ENCODE measurements at regions not wholly inside any gene's neighbourhood (a gene's known extent, or its start where the extent isn't known, plus 50 kb on each side); places are given as distances from the start of the nearest gene placed in this dataset.

DNA sequence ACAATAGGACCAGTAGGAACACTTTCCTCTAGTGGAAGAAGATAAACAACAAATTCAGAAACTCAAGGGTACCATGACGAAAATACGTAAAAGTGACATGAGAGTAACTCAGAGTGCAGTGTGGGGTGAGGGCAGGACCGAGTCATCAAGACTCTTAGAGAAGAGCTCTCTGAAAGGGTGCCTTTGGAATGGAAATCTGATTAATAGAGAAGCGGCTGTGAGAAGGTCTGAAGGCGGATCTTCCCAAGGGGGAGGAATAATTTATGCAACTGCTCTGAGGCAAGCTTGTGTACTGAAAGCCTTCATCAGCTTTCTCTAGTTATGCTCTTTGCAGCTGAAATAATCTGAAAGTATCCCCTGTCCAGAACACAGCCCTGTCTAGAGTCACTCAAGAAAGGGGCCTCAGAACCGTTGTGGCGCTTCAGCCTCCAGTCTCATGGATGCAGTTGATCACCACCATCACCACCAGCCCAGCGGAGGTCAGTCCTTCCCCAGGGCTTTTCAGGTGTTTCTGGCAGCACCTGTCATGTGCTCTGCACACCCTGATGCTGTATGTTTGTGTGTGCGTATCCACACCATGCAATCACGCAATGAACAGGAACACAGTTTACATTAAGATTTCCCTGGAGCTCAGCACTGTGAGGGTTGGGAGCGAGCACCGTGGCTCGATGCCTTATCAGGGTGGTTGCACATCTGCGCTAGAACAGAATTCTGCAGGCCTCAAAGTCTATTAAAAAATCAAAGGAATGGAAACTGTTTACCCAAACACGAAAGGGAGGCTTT, 396.5 kb downstream of the SMOC2 start:
- no peak for DNase-seq
- in situ Hi-C loops (cut with MboI; ENCODE audit: low pct_unique_long_range_greater_than_20kb, low sequenced_read_pairs) = no loop called here

DNA sequence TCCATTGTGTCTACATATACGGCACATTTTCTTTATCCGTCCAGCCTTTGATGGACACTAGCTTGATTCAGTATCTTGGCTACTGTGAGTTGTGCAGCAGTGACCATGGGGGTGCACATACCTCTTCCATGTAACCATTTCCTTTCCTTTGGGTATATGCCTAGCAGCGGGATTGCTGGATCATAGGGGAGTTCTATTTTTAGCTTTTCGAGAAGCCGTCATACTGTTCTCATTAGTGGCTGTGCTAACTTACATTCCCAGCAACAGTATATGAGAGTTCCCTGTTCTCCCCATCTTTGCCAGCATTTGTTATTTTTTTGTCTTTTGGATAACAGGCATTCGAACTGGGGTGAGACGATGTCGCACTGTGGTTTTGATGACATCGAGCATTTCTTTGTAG, 395.0 kb downstream of the SMOC2 start:
- in situ Hi-C loops (cut with MboI; ENCODE audit: low pct_unique_long_range_greater_than_20kb, low sequenced_read_pairs) = no loop called here
- DNase-seq = no peak

DNA sequence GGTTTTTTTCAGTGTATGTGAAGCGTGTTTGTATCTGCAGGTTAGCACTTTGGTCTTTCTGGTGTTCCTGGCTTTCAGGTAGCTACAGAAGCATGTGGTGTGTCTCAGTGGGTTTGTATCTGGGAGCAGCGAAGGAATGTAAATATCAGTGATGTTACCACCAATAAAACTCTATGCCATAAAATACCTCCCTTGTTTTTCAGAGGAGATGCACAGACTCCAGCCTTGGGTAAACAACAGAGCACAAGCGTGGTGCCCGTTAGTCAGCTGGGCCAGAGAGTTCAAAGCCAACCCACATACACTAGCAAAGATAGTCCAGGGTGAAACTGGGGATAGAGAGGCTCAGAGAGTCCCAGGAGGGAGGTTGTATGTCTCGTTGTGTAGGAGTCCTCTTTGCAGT, 393.8 kb downstream of the SMOC2 start:
- no peak for DNase-seq
- in situ Hi-C loops (cut with MboI; ENCODE audit: low pct_unique_long_range_greater_than_20kb, low sequenced_read_pairs) = no loop called here

- DNase-seq = no peak
- in situ Hi-C loops (cut with MboI; ENCODE audit: low pct_unique_long_range_greater_than_20kb, low sequenced_read_pairs) = no loop called here
These were observed 393.1 kb downstream of the SMOC2 start for GRCh38 chr6:168834042-168834587.

DNA sequence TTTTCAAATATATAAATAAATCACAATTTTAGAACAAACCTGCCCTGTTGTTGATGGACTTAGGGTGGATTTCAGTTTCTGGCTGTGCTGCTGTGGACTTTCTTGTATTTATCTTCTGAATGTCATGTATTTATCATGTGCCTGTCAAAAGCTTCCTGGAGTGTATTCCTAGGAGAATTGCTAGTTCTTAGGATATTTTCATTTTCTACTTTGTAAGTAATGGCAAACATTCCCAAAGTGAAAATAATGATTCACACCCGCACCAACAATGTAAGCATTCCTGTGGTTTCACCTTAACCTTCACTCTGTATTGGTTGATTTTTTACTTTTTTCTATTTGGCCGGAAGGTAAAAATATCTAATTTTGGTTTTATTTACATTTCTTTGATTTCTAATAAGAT, 387.8 kb downstream of the SMOC2 start:
- in situ Hi-C loops (cut with MboI; ENCODE audit: low pct_unique_long_range_greater_than_20kb, low sequenced_read_pairs) = no loop called here
- no peak for DNase-seq

DNA sequence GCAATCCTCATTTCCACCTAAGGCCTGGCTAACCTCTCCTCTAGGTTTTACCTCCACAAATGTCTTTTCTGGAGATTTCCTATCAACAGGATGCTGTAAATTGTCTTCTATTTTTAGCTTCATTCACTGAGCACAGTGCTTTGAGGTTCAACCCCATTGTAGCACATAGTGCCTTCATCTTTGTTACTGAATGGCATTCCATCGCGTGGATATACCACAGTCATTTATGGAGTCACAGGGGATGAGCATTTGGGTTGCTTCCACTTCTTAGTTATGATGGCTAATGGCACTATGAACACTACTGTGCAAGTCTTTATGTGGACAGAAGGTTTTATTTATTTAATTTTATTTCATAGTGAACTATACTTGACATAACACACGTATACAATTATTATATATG, 387.1 kb downstream of the SMOC2 start:
- DNase-seq = no peak
- in situ Hi-C loops (cut with MboI; ENCODE audit: low pct_unique_long_range_greater_than_20kb, low sequenced_read_pairs) = no loop called here

DNA sequence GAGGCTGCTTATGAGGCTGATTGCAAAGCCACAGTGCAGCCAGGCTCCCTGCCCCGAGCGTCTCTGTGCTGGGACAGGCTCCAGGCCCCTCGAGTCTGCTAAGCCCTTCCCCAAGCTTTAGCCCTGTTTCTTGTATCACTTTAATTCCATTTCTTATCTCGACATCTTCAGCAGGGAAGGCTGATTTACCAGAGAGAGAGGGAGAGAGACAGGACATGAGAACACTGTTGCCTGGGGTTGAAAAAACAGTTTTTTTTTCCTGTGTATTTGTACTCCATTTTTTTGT, 386.5 kb downstream of the SMOC2 start:
- DNase-seq = no peak
- in situ Hi-C loops (cut with MboI; ENCODE audit: low pct_unique_long_range_greater_than_20kb, low sequenced_read_pairs) = no loop called here

- no peak for DNase-seq
- in situ Hi-C loops (cut with MboI; ENCODE audit: low pct_unique_long_range_greater_than_20kb, low sequenced_read_pairs) = no loop called here
These were observed 386.0 kb downstream of the SMOC2 start for GRCh38 chr6:168826726-168827585.

GRCh38 chr6:168826078-168826390, 385.1 kb downstream of the SMOC2 start:
- in situ Hi-C loops (cut with MboI; ENCODE audit: low pct_unique_long_range_greater_than_20kb, low sequenced_read_pairs) = no loop called here
- no peak for DNase-seq

- in situ Hi-C loops (cut with MboI; ENCODE audit: low pct_unique_long_range_greater_than_20kb, low sequenced_read_pairs) = no loop called here
- no peak for DNase-seq
These were observed 384.5 kb downstream of the SMOC2 start for GRCh38 chr6:168825226-168826077.

DNA sequence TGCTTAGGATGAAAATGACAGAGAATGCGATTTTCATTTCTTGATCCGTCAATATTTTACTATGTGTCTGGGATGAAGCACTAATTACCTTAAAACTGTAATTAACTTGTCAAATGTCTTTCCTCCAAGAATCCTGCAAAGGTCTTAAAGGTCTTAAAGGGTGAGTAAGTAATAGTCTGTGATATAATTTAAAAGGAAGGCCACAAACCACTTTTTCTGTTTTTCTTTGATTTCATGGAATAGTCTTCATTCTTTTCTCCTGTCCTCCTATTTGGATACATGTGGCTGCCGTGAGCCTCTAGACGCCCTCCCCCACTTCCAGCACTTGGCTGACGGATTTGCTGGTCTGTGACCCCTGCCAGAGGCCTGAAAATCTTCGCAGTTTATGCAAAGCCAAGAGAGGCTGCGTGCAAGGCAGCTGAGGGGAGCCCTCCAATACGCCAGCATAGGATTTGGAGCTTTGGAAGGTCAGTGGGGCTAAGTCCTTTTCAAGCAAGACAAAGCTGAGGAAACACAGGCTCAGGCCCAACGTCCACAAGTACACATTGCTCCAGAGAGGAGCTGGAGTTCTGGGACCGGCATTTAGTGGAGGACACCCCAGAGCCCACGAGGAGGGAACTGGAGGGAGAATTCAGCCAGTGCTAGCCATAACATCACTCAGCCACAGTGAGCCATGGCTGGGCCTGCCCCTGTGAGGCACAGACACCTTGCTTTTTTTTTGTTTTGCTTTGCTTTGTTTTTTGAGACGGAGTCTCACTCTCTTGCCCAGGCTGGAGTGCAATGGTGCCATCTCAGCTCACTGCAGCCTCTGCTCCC, 382.6 kb downstream of the SMOC2 start:
- DNase-seq = no peak
- in situ Hi-C loops (cut with MboI; ENCODE audit: low pct_unique_long_range_greater_than_20kb, low sequenced_read_pairs) = no loop called here

- in situ Hi-C loops (cut with MboI; ENCODE audit: low pct_unique_long_range_greater_than_20kb, low sequenced_read_pairs) = no loop called here
- DNase-seq = no peak
These were observed 381.4 kb downstream of the SMOC2 start for GRCh38 chr6:168822376-168822775.

- DNase-seq = no peak
- in situ Hi-C loops (cut with MboI; ENCODE audit: low pct_unique_long_range_greater_than_20kb, low sequenced_read_pairs) = no loop called here
These were observed 378.6 kb downstream of the SMOC2 start for GRCh38 chr6:168819546-168819945.

DNA sequence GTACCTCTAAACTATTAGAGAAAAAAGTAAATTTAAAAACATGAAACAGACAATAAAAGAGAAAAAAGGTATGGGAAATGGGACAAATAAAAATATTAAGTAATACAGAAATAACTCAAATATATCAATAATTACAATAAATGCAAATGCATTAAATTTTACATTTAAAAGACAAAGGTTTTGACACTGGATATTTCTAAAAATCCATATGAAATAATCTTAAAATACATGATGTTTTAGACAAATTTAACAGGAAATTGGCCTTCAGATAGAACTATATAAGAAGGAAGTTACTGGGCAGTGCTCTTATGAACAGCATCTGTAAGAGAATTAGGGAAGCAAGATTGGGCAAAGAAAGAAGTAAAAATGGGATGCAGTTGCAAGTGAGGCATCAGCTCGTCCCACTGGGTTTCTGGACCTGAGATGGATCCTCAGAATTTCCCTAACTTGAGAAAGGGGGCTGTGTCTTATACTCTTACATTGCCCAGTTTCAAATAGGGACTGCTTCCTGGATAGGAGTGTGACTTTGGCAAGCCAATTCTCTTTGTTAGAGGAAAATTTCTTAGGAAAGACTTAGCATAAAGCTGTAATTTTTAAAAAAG, 376.7 kb downstream of the SMOC2 start:
- in situ Hi-C loops (cut with MboI; ENCODE audit: low pct_unique_long_range_greater_than_20kb, low sequenced_read_pairs) = no loop called here

GRCh38 chr6:168815229-168815628, 374.2 kb downstream of the SMOC2 start:
- in situ Hi-C loops (cut with MboI; ENCODE audit: low pct_unique_long_range_greater_than_20kb, low sequenced_read_pairs) = no loop called here

More for the DNA sequence above, 376.7 kb downstream of the SMOC2 start:
- no peak for DNase-seq

GRCh38 chr6:168808232-168808631, 367.2 kb downstream of the SMOC2 start:
- DNase-seq = no peak
- in situ Hi-C loops (cut with MboI; ENCODE audit: low pct_unique_long_range_greater_than_20kb, low sequenced_read_pairs) = no loop called here

More at GRCh38 chr6:168815229-168815628, 374.2 kb downstream of the SMOC2 start:
- no peak for DNase-seq

- in situ Hi-C loops (cut with MboI; ENCODE audit: low pct_unique_long_range_greater_than_20kb, low sequenced_read_pairs) = no loop called here
- no peak for DNase-seq
These were observed 363.3 kb downstream of the SMOC2 start for GRCh38 chr6:168804331-168804730.

DNA sequence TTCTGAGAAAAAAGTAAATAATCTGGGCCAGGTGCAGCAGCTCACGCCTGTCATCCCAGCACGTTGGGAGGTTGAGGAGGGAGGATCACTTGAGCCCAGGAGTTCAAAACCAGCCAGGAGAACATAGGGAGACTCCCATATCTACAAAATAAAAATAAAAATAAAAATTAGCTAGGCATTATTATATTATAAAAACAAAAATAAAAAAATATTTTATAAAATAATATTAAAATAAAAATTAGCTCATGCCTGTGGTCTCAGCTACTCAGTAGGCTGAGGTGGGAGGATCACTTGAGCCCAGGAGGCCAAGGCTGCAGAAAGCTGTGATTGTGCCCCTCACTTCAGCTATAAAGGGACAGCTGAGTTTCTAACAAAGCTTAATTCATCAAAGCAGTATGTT, 362.9 kb downstream of the SMOC2 start:
- in situ Hi-C loops (cut with MboI; ENCODE audit: low pct_unique_long_range_greater_than_20kb, low sequenced_read_pairs) = no loop called here
- no peak for DNase-seq

GRCh38 chr6:168799067-168799466, 358.1 kb downstream of the SMOC2 start:
- DNase-seq = no peak

More at GRCh38 chr6:168799067-168799466, 358.1 kb downstream of the SMOC2 start:
- in situ Hi-C loops (cut with MboI; ENCODE audit: low pct_unique_long_range_greater_than_20kb, low sequenced_read_pairs) = no loop called here
